ENCODE measurements at regions not wholly inside any gene's neighbourhood (a gene's known extent, or its start where the extent isn't known, plus 50 kb on each side); places are given as distances from the start of the nearest gene placed in this dataset.
A peak's percentile ranks its signal among the peaks of the same experiment; 100 is the strongest.

DNA sequence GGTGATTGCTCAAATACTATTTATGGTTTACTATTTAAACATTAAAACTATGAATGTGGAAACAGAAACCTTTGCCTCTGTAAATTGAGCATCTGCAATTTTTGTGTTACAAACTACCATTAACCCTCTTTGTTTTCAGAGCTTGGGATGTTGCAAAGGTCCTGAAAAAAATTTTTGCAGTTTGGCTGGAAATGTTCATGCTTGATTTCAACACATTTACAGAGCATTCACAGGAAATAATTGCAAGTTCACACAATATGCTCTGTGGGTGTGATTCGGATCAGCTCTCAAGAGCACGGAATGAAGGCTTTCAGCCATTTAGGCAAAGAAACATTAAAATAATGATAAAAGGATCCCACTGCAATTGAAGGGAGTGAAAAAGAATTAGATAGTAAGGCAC lies 232.9 kb downstream of the ATP23 start:
- DNase-seq (no peak), ATAC-seq (ENCODE audit: low read depth) (no peak)
- WGBS (ENCODE audit: insufficient coverage), result no CpG with 5 or more reads among the region's 2 CpGs
- no peak overlapping the region for H3K27ac Mint-ChIP-seq
- Histone ChIP-seq H2AFZ (ENCODE audit: insufficient read depth, low read depth, low read length, poor library complexity, severe bottlenecking) (no peak overlapping the region), H3K9ac (ENCODE audit: low read length) (no peak overlapping the region), H3K27me3 (replicated peaks in 1 of 4; ENCODE audit: control extremely low read depth in 1 of 4, control insufficient read depth in 3 of 4, insufficient read depth in 4 of 4, low read length in 3 of 4) (peaks cover 0 to 6% (median 0%) of the 10 kb centered on the region in 4 experiments), H3K4me1 (ENCODE audit: control insufficient read depth in 2 of 2, insufficient read depth in 2 of 2, low read length in 2 of 2) (no peaks in the 10 kb centered on the region), H3K4me3 (ENCODE audit: control extremely low read depth in 1 of 5, extremely low read depth in 1 of 5, insufficient read depth in 1 of 5, low read depth in 2 of 5, low read length in 4 of 5) (no peak overlapping the region), H3K27ac (ENCODE audit: low read length in 2 of 2) (no peak overlapping the region), H3K4me2 (replicated peaks; ENCODE audit: low read depth, low read length, poor library complexity, severe bottlenecking) (no peak overlapping the region), H4K20me1 (ENCODE audit: control insufficient read depth, insufficient read depth, low read length, poor library complexity, severe bottlenecking) (no peaks in the 10 kb centered on the region), H3K36me3 (replicated peaks in 1 of 2; ENCODE audit: control extremely low read depth in 1 of 2, control insufficient read depth in 1 of 2, extremely low read depth in 1 of 2, insufficient read depth in 2 of 2, low read length in 1 of 2) (no peaks in the 10 kb centered on the region), H3K79me2 (ENCODE audit: control insufficient read depth, insufficient read depth, low read length) (no peaks in the 10 kb centered on the region), H3K9me3 (ENCODE audit: control extremely low read depth in 1 of 3, control insufficient read depth in 2 of 3, insufficient read depth in 1 of 3, low read length in 2 of 3) (peaks cover 0 to 1% (median 0%) of the 10 kb centered on the region in 3 donors)
- TF ChIP-seq EZH2 (IDR thresholded peaks at IDR 0.05; ENCODE audit: borderline replicate concordance, insufficient read depth, low read depth, low read length, poor library complexity, severe bottlenecking), result no peak
- TF ChIP-seq, protein P1, sequence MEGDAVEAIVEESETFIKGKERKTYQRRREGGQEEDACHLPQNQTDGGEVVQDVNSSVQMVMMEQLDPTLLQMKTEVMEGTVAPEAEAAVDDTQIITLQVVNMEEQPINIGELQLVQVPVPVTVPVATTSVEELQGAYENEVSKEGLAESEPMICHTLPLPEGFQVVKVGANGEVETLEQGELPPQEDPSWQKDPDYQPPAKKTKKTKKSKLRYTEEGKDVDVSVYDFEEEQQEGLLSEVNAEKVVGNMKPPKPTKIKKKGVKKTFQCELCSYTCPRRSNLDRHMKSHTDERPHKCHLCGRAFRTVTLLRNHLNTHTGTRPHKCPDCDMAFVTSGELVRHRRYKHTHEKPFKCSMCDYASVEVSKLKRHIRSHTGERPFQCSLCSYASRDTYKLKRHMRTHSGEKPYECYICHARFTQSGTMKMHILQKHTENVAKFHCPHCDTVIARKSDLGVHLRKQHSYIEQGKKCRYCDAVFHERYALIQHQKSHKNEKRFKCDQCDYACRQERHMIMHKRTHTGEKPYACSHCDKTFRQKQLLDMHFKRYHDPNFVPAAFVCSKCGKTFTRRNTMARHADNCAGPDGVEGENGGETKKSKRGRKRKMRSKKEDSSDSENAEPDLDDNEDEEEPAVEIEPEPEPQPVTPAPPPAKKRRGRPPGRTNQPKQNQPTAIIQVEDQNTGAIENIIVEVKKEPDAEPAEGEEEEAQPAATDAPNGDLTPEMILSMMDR (IDR thresholded peaks at IDR 0.05), result no peak
- H3K27me3 Mint-ChIP-seq, result peaks cover 38% of the 10 kb centered on the region
- H3K4me1 Mint-ChIP-seq, result peaks cover 3% of the 10 kb centered on the region
- no peaks in the 10 kb centered on the region for H3K9me3 Mint-ChIP-seq (ENCODE audit: insufficient read depth)
- ChIA-PET CTCF (interaction anchor here (1.8 kb wide), 1 partner anchor 10 kb away, joined by 6 read pairs; no protein-coding TSS in a partner anchor), POLR2A (no interaction called here)
- intact Hi-C loops (cut with micrococcal nuclease), result no loop called here
- no peak overlapping the region for H3K4me3 Mint-ChIP-seq

DNA sequence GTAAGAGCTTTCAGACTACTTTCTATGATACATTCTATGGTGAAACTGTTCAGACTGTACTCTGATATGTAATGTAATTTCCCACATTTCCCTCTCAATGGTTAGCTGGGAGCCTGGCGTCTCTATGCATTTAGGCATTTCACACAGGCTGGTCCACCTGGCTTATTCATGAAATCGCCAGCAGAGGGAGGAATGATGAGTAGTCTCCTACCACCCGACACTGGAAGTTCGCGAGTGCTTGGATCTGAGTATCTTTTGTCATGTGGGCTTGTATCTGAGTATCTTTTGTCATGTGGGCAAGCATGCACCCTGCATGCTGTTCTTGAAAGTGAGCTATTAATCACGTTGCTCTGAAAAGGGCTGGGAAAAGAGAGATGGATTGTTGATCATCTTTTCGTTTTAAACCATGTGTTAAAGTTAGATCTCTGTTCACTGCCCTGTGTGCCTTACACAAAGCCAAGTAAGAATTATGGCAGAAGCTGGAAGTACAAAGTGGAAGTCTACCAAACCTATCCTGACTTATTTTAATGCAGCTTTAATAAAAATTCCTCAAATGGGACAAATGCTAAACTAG lies 235.0 kb downstream of the ATP23 start:
- Mint-ChIP-seq H3K4me1 (peaks cover 3% of the 10 kb centered on the region), H3K27me3 (peaks cover 45% of the 10 kb centered on the region), H3K4me3 (peak overlapping the region; percentile 13), H3K27ac (no peak overlapping the region), H3K9me3 (ENCODE audit: insufficient read depth) (no peaks in the 10 kb centered on the region)
- Histone ChIP-seq H3K27me3 (replicated peaks in 1 of 4; ENCODE audit: control extremely low read depth in 1 of 4, control insufficient read depth in 3 of 4, insufficient read depth in 4 of 4, low read length in 3 of 4) (peaks cover 0 to 6% (median 0%) of the 10 kb centered on the region in 4 experiments), H3K9me3 (ENCODE audit: control extremely low read depth in 1 of 3, control insufficient read depth in 2 of 3, insufficient read depth in 1 of 3, low read length in 2 of 3) (peaks cover 0 to 1% (median 0%) of the 10 kb centered on the region in 3 donors), H4K20me1 (ENCODE audit: control insufficient read depth, insufficient read depth, low read length, poor library complexity, severe bottlenecking) (no peaks in the 10 kb centered on the region), H3K27ac (ENCODE audit: low read length in 2 of 2) (no peak overlapping the region), H3K4me1 (ENCODE audit: control insufficient read depth in 2 of 2, insufficient read depth in 2 of 2, low read length in 2 of 2) (no peaks in the 10 kb centered on the region), H3K4me3 (ENCODE audit: control extremely low read depth in 1 of 5, extremely low read depth in 1 of 5, insufficient read depth in 1 of 5, low read depth in 2 of 5, low read length in 4 of 5) (no peak overlapping the region), H3K4me2 (replicated peaks; ENCODE audit: low read depth, low read length, poor library complexity, severe bottlenecking) (no peak overlapping the region), H3K79me2 (ENCODE audit: control insufficient read depth, insufficient read depth, low read length) (no peaks in the 10 kb centered on the region), H3K9ac (ENCODE audit: low read length) (no peak overlapping the region), H3K36me3 (replicated peaks in 1 of 2; ENCODE audit: control extremely low read depth in 1 of 2, control insufficient read depth in 1 of 2, extremely low read depth in 1 of 2, insufficient read depth in 2 of 2, low read length in 1 of 2) (no peaks in the 10 kb centered on the region), H2AFZ (ENCODE audit: insufficient read depth, low read depth, low read length, poor library complexity, severe bottlenecking) (no peak overlapping the region)
- TF ChIP-seq, protein P1 (IDR thresholded peaks at IDR 0.05), result peak; percentile 71
- no peak for TF ChIP-seq EZH2 (IDR thresholded peaks at IDR 0.05; ENCODE audit: borderline replicate concordance, insufficient read depth, low read depth, low read length, poor library complexity, severe bottlenecking)
- POLR2A ChIA-PET, result no interaction called here
- CTCF ChIA-PET, result interaction anchor here (0.8 to 1.9 kb wide), 8 partner anchors 8 to 210 kb away, joined by 3 to 6 read pairs (median 4); no protein-coding TSS in a partner anchor
- DNase-seq (peak; percentile 35), ATAC-seq (ENCODE audit: low read depth) (no peak)
- intact Hi-C loops (cut with micrococcal nuclease), result loop anchor here (5.0 kb wide), 1 partner anchor 126 kb away; no protein-coding TSS in a partner anchor
- 50% methylated on average over 7 of the region's 7 CpGs for WGBS (ENCODE audit: insufficient coverage)

All from B cell (primary cell).